Stimulated activated naive CD8-positive, alpha-beta T cell treated with anti-CD3 and anti-CD28 coated beads, Interleukin-15, Interleukin-2, amounts not matched to agents 100 U/mL and 50 U/mL, for 24 hours (primary cell): ENCODE measurements at regions not wholly inside any gene's neighbourhood (a gene's known extent, or its start where the extent isn't known, plus 50 kb on each side); places are given as distances from the start of the nearest gene placed in this dataset.

Experiments used
- ATAC-seq: fragments of 150-1000 bp; cut with Tn5 transposase; one replicate; pipeline ENCODE4 v1.10.0; 2021
- DNase-seq: peaks from one replicate; pipeline ENCODE4 v3.0.0; 2021

GRCh38 chr5:155295111-155295510 is 281.6 kb downstream of the KIF4B start:
- ATAC-seq (no peak), DNase-seq (no peak)

DNA sequence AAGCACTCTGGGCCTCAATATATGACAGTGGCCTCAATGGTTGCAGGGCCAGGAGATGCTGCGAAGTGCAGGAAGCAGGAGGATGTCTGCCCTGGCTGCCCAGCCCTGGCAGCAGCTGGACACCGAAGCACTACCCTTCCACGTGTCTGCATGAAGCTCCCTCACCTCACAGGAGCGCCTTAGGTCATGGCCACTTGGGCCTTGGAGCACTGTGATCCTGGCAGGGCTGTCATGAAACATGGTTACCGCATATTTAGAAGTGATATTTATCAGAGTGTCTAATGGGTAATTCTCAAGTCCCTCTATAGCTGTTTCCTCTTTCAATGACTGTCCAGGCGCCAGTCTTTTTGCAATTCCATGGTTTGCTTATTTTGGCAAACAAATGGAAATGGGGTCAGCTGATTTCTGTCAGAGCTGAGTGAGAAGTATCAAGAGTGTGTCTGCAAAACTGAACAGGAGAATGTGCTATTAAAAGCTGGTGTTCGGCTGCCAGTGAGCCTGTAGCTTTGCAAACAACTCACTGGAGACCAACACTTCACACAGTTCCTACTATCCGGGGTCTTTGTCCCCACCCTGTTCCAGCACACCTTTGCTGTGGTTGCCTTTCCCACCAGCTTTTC is 285.9 kb downstream of the KIF4B start:
- ATAC-seq (no peak), DNase-seq (no peak)

GRCh38 chr5:155303120-155303519 is 289.6 kb downstream of the KIF4B start:
- DNase-seq, result no peak
- no peak for ATAC-seq

DNA sequence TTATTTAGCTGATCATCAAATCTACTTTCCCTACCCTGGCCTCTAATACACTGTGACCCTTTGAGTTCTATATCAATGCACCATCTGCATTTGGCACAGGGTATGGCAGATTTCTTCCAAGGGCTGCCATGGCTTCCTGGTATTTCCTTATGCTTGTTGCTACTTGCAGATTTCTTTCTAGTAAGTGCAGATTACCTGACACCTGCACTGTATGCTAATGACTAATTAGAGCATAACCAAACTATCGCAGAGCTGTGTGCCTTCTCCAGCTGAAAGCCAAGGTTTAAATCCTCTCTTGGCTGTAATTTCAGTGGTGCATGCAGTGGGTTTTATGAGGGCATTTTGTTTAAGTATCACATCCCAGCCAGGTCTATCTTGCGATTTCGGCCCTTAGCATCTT is 293.7 kb downstream of the KIF4B start:
- no peak for DNase-seq
- no peak for ATAC-seq

DNA sequence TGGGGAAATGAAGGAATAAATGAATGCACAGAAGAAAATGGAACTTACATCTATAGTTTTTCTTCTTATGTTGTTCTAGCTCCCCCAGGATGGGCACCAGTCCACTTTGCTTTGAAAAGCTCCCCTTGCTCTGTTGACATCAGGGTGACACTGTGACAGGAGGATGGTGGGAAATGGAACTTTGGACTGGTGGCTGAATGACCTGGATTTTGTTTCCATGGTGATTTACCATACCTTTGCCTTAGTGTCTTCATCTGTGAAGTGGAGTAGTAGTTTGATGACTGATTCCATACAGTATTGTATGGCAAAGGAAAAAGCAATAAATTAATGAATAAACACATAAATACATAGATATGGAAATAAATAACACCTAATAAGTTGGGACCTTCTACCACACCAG is 294.7 kb downstream of the KIF4B start:
- ATAC-seq (no peak), DNase-seq (no peak)

- no peak for DNase-seq
- no peak for ATAC-seq
These were observed 295.6 kb downstream of the KIF4B start for GRCh38 chr5:155309021-155309746.

- DNase-seq (no peak), ATAC-seq (no peak)
These were observed 298.2 kb downstream of the KIF4B start for GRCh38 chr5:155311721-155312120.

DNA sequence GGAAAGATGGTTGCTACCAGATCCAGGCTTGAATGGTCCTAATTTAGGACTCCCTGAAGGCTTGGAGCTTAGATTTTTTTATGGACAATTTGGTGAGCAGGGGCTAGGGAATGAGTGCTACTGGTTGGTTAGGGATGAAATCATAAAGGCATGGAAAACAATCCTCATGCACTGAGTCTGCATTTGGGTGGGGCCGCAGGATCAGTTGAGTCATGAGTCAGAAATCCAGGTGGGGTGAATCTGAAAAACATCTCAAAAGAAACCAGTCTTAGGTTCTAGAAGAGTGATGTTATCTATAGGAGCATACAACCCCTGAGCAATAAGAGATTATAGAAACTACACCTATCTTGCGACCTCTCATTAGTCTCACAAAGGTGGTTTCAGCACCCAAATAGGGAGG is 300.0 kb downstream of the KIF4B start:
- ATAC-seq (no peak), DNase-seq (no peak)

DNA sequence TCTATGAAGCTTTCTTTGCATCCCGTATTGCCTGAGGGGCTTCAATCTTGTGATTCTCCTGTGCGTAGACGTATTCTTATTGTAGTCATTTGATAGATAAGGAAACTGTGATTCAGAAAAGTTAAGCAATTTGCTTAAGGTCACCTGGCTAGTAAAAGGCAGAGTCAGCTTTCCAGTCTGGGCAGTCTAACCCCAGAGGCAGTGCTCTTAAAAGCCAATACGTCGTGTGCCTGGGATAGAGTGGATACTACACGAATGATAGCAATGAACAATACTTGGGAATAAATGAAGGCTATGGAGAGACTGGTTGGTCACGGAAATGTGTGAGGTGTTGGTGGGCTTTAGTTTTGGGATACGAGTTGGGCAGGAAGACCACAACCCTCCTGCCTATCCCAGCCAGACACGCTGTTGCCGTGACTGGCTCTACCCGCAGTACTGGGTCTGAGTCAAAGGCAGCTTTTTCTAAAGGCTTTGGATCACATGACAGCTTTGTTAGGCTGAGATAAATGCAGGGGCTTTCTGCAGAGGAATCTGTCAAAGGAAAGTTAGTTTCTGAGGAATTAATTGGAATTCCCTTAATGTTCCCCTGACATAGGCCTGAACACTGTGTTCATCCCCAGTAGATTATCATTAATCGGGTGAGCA is 302.6 kb downstream of the KIF4B start:
- ATAC-seq, result no peak
- DNase-seq, result no peak

GRCh38 chr5:155332618-155333017 is 319.1 kb downstream of the KIF4B start:
- no peak for DNase-seq
- ATAC-seq, result no peak

GRCh38 chr5:155342956-155343355 is 329.4 kb downstream of the KIF4B start:
- ATAC-seq (no peak), DNase-seq (no peak)

DNA sequence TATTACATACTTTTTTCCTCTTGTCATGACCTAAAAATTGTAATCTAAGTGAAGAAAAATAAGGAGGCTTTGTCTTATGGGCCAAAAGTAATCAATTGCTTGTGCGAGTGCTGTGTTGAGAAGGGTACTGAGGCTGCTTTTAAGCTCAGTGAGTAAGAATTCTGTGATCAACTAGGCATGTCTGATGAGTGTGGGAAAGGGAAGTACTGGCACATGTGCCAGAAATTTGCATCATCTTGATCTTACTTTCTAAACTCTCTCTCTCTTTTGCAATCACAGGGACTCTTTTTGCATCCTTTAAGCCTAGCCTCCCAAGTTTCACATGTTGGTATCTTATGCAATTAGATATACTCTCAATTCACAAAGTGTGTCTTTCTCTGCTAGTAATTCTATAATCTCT is 329.9 kb downstream of the KIF4B start:
- ATAC-seq (no peak), DNase-seq (no peak)

DNA sequence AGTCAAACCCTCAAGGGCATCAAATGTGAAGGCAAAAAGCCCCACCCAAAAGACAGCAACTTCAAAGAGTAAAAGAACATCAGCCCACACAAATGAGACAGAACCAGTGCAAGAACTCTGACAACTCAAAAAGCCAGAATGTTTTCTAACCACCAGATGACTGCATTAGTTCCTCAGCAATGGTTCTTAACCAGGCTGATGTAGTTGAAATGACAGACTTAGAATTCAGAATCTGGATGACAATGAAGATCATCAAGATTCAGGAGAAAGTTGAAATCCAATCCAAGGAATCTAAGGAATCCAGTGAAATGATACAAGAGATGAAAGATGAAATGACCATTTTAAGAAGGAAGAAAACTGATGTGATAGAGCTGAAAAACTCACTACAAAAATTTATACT is 339.7 kb downstream of the KIF4B start:
- ATAC-seq, result no peak
- no peak for DNase-seq

DNA sequence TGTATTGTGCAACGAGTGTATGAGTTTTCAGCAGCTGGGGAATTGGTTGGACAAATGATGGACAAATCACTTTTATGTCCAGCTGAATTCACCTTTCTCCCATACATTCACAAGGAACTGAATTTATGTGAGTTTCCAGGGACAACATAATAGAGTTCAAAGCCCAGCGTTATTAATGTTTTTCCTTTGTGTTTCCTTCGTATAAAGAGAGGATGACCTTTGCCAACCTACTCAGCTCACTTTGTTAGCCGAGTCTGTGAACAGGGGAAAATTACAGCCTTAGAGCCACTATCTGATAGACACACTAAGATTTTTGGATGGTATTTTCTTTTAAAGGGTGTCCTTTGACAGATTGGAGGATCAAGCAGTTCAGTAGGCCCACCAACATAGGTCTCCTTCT is 352.5 kb downstream of the KIF4B start:
- ATAC-seq, result no peak

GRCh38 chr5:155367841-155368240 is 354.3 kb downstream of the KIF4B start:
- no peak for DNase-seq
- ATAC-seq, result no peak

More for the DNA sequence above, 352.5 kb downstream of the KIF4B start:
- no peak for DNase-seq

DNA sequence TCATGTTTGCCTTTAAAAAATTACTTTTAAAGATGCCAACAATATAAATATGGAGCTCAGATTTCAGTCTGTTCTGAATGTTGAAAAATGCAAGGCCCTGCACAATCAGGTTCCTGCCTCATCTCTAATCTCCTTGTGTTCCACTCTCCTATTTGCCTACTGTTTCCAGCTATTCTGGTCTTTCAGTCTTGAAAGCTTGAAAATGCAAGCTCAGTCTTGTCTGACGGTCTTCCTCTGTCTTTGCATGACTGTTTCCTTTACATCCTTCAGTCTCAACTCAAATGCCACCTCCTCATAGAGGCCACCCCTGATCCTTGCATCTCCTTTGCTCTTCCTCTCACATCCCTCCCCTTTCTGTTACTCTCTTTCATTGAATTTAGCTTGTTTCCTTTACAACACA is 354.9 kb downstream of the KIF4B start:
- DNase-seq, result no peak
- no peak for ATAC-seq

DNA sequence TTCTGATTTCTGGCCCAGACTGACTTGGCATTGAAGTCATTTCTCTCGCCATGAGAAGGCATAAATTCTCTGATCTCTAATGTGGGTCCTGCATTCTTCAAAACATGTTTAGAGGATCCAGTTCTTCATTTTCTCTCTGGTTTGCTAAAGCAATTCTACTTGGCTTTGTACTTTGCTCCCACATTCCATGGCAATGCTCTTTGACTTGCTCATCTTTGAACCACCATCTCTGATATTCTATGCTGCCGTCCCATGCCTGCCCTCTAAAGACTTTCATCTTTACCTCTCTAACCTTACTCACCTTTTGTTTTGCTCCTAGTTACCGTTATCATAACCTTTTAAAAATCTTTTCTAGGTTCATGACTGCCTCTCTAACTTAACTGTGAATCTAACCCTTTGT is 366.9 kb downstream of the KIF4B start:
- DNase-seq (no peak), ATAC-seq (no peak)

- DNase-seq (no peak), ATAC-seq (no peak)
These were observed 368.1 kb downstream of the KIF4B start for GRCh38 chr5:155381654-155382053.

DNA sequence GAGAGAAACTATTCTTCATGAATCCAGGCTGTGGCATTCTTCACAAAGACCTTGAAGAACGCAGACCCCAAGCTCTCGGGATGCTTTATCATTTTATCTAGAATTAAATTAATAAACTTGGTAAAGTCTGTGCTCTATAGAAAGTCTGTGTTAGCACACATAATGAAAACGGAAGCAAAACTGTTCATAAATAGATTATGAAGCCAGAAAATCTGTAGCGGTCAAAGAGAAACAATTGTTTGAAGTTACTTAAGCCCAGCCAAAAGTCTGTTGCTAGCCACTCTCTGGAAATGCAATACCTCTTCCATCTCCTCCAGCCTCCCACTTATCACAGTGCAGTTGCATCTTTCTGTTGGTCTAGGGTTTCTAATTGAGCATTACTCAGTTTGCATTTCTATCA is 375.9 kb downstream of the KIF4B start:
- no peak for ATAC-seq
- DNase-seq, result no peak

- ATAC-seq (no peak), DNase-seq (no peak)
These were observed 381.2 kb downstream of the KIF4B start for GRCh38 chr5:155394727-155395126.

DNA sequence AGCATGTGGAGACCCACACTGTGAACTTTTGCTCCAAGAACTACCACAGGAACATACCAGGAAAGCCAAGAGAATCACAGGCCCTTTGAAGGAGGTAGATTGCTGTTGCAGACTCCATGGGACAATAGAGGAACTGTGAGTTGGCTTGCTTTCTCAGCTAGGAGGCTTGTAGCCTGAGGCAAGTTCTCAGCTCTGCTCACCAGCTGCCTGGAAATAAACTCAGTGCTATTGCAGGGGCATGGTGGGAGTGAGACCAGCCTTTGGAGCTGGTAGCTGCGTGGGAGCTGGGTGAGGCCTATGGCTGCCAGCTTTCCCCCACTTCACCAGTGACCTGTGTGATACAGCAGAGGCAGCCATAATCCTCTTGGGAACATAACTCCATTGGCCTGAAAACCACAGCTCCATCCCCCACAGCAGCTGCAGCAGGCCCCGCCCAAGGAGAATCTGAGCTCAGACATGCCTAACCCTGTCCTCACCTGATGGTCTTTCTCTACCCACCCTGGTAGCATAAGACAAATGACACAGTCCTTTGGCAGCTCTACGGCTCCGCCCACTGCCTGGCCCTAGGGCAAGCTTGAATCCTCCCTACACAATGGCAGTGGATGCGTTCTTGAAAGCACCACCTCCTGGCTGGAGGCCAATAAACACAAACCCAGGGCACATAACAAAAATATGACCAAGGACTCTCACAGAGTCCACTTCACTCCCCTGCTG is 389.5 kb downstream of the KIF4B start:
- ATAC-seq (no peak), DNase-seq (no peak)

DNA sequence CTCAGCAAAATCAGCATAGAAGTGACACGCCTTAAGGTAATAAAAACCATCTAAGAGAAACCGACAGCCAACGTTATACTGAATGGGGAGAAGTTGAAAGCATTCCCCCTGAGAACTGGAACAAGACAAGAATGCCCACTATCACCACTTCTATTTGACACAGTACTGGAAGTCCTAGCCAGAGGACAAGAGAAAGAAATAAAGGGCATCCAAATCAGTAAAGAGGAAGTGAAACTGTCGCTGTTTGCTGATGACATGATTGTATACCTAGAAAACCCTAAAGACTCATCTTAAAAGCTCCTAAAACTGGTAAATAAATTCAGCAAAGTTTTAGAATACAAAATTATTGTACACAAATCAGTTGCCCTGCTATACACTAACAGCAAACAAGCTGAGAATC is 393.3 kb downstream of the KIF4B start:
- DNase-seq (no peak), ATAC-seq (no peak)

- DNase-seq (no peak), ATAC-seq (no peak)
These were observed 394.9 kb downstream of the KIF4B start for GRCh38 chr5:155408465-155408864.
